ENCODE measurements at regions not wholly inside any gene's neighbourhood (a gene's known extent, or its start where the extent isn't known, plus 50 kb on each side); places are given as distances from the start of the nearest gene placed in this dataset.

GRCh38 chr21:16794950-16795349 is 717.9 kb upstream of the CXADR start:
- no peak overlapping the region for H3K4ac ChIP-seq (ENCODE audit: low read depth, low read length)
- H3K4me3 ChIP-seq (ENCODE audit: low read depth, low read length): no peak overlapping the region
- H3K23ac ChIP-seq (ENCODE audit: low read length): no peak overlapping the region
- H3K14ac ChIP-seq (ENCODE audit: low read length): no peak overlapping the region
- H2AFZ ChIP-seq (ENCODE audit: insufficient read depth, low read length, poor library complexity): no peak overlapping the region
- no peak overlapping the region for H4K8ac ChIP-seq (ENCODE audit: low read depth, low read length)
- H2BK5ac ChIP-seq (ENCODE audit: low read depth, low read length, poor library complexity): no peak overlapping the region
- H3K36me3 ChIP-seq (ENCODE audit: control insufficient read depth in 1 of 2, insufficient read depth in 2 of 2, low read length in 2 of 2): no peaks in the 10 kb centered on the region
- H3K27ac ChIP-seq (ENCODE audit: low read depth, low read length): no peak overlapping the region
- no peaks in the 10 kb centered on the region for H3K79me1 ChIP-seq (ENCODE audit: low read length)
- no peak overlapping the region for H2AK5ac ChIP-seq (ENCODE audit: low read length)
- H4K12ac ChIP-seq (ENCODE audit: low read depth, low read length): no peak overlapping the region
- no CpG with 5 or more reads among the region's 3 CpGs for WGBS (ENCODE audit: extremely low coverage, insufficient coverage, insufficient read length)
- DNase-seq: peak; percentile 9 to 59
- no peaks in the 10 kb centered on the region for H3K79me2 ChIP-seq (ENCODE audit: control insufficient read depth, insufficient read depth, low read length, poor library complexity)
- H2BK12ac ChIP-seq (ENCODE audit: low read length): no peak overlapping the region
- no peaks in the 10 kb centered on the region for H3K9me3 ChIP-seq (ENCODE audit: insufficient read depth, low read depth, low read length)
- no peak overlapping the region for H2BK120ac ChIP-seq (ENCODE audit: insufficient read depth, low read length, poor library complexity)
- no peak overlapping the region for H3K4me2 ChIP-seq (ENCODE audit: low read length)
- no peak overlapping the region for H4K91ac ChIP-seq (ENCODE audit: low read depth, low read length)
- no peaks in the 10 kb centered on the region for H3K4me1 ChIP-seq (ENCODE audit: control insufficient read depth in 1 of 2, insufficient read depth in 2 of 2, low read length in 2 of 2)
- H3K9ac ChIP-seq (ENCODE audit: low read length): no peak overlapping the region
- H3K27me3 ChIP-seq (ENCODE audit: insufficient read depth, low read length): no peaks in the 10 kb centered on the region
- H3K18ac ChIP-seq (ENCODE audit: low read length): no peak overlapping the region

DNA sequence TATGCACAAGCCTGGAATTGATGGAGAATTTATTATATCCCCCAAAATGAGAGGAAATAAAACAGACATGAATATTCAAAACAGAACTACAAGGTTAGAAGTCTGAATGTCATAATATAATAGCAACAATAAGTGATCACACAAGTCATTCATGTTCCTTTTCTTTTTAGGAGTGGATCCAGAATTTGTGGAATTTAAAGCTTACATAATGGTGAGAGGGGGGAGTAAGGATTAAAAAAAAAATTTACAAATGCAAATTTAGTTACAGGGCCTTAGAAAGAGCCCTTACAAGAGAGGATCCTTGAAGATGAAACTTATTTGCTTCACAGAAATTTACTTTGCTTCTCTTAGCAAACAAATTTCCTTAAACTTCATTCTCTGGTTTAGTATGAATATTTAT is 716.1 kb upstream of the CXADR start:
- no peak overlapping the region for H3K4ac ChIP-seq (ENCODE audit: low read depth, low read length)
- H3K9ac ChIP-seq (ENCODE audit: low read length): no peak overlapping the region
- H4K12ac ChIP-seq (ENCODE audit: low read depth, low read length): no peak overlapping the region
- no peaks in the 10 kb centered on the region for H3K4me1 ChIP-seq (ENCODE audit: control insufficient read depth in 1 of 2, insufficient read depth in 2 of 2, low read length in 2 of 2)
- H3K36me3 ChIP-seq (ENCODE audit: control insufficient read depth in 1 of 2, insufficient read depth in 2 of 2, low read length in 2 of 2): no peaks in the 10 kb centered on the region
- no peaks in the 10 kb centered on the region for H3K79me1 ChIP-seq (ENCODE audit: low read length)
- no peak overlapping the region for H3K4me2 ChIP-seq (ENCODE audit: low read length)
- H2AFZ ChIP-seq (ENCODE audit: insufficient read depth, low read length, poor library complexity): no peak overlapping the region
- no peak overlapping the region for H2AK5ac ChIP-seq (ENCODE audit: low read length)
- H3K23ac ChIP-seq (ENCODE audit: low read length): no peak overlapping the region
- H3K27me3 ChIP-seq (ENCODE audit: insufficient read depth, low read length): no peaks in the 10 kb centered on the region
- no peak overlapping the region for H3K18ac ChIP-seq (ENCODE audit: low read length)
- H2BK12ac ChIP-seq (ENCODE audit: low read length): no peak overlapping the region
- H2BK120ac ChIP-seq (ENCODE audit: insufficient read depth, low read length, poor library complexity): no peak overlapping the region
- no peak overlapping the region for H4K8ac ChIP-seq (ENCODE audit: low read depth, low read length)
- DNase-seq: no peak
- H3K4me3 ChIP-seq (ENCODE audit: low read depth, low read length): no peak overlapping the region
- no peaks in the 10 kb centered on the region for H3K79me2 ChIP-seq (ENCODE audit: control insufficient read depth, insufficient read depth, low read length, poor library complexity)
- no peak overlapping the region for H3K27ac ChIP-seq (ENCODE audit: low read depth, low read length)
- H3K9me3 ChIP-seq (ENCODE audit: insufficient read depth, low read depth, low read length): no peaks in the 10 kb centered on the region
- H4K91ac ChIP-seq (ENCODE audit: low read depth, low read length): no peak overlapping the region
- no peak overlapping the region for H3K14ac ChIP-seq (ENCODE audit: low read length)
- no peak overlapping the region for H2BK5ac ChIP-seq (ENCODE audit: low read depth, low read length, poor library complexity)

GRCh38 chr21:16797540-16797939 is 715.3 kb upstream of the CXADR start:
- H4K8ac ChIP-seq (ENCODE audit: low read depth, low read length): no peak overlapping the region
- H3K4ac ChIP-seq (ENCODE audit: low read depth, low read length): no peak overlapping the region
- H3K9me3 ChIP-seq (ENCODE audit: insufficient read depth, low read depth, low read length): no peaks in the 10 kb centered on the region
- H3K14ac ChIP-seq (ENCODE audit: low read length): no peak overlapping the region
- WGBS (ENCODE audit: extremely low coverage, insufficient coverage, insufficient read length): no CpG with 5 or more reads among the region's 2 CpGs
- no peak overlapping the region for H2BK12ac ChIP-seq (ENCODE audit: low read length)
- H3K4me2 ChIP-seq (ENCODE audit: low read length): no peak overlapping the region
- no peaks in the 10 kb centered on the region for H3K36me3 ChIP-seq (ENCODE audit: control insufficient read depth in 1 of 2, insufficient read depth in 2 of 2, low read length in 2 of 2)
- no peak overlapping the region for H4K91ac ChIP-seq (ENCODE audit: low read depth, low read length)
- no peaks in the 10 kb centered on the region for H3K79me2 ChIP-seq (ENCODE audit: control insufficient read depth, insufficient read depth, low read length, poor library complexity)
- no peak overlapping the region for H3K23ac ChIP-seq (ENCODE audit: low read length)
- H3K27me3 ChIP-seq (ENCODE audit: insufficient read depth, low read length): no peaks in the 10 kb centered on the region
- no peaks in the 10 kb centered on the region for H3K4me1 ChIP-seq (ENCODE audit: control insufficient read depth in 1 of 2, insufficient read depth in 2 of 2, low read length in 2 of 2)
- no peak overlapping the region for H4K12ac ChIP-seq (ENCODE audit: low read depth, low read length)
- no peak overlapping the region for H2AK5ac ChIP-seq (ENCODE audit: low read length)
- H2AFZ ChIP-seq (ENCODE audit: insufficient read depth, low read length, poor library complexity): no peak overlapping the region
- no peak overlapping the region for H3K9ac ChIP-seq (ENCODE audit: low read length)
- H3K18ac ChIP-seq (ENCODE audit: low read length): no peak overlapping the region
- no peaks in the 10 kb centered on the region for H3K79me1 ChIP-seq (ENCODE audit: low read length)
- H2BK120ac ChIP-seq (ENCODE audit: insufficient read depth, low read length, poor library complexity): no peak overlapping the region
- no peak overlapping the region for H3K27ac ChIP-seq (ENCODE audit: low read depth, low read length)
- no peak overlapping the region for H3K4me3 ChIP-seq (ENCODE audit: low read depth, low read length)
- H2BK5ac ChIP-seq (ENCODE audit: low read depth, low read length, poor library complexity): no peak overlapping the region
- DNase-seq: no peak

- Histone ChIP-seq H3K4ac (ENCODE audit: low read depth, low read length) (no peak overlapping the region), H2BK12ac (ENCODE audit: low read length) (no peak overlapping the region), H3K4me3 (ENCODE audit: low read depth, low read length) (no peak overlapping the region), H2AFZ (ENCODE audit: insufficient read depth, low read length, poor library complexity) (no peak overlapping the region), H3K79me2 (ENCODE audit: control insufficient read depth, insufficient read depth, low read length, poor library complexity) (no peaks in the 10 kb centered on the region), H3K79me1 (ENCODE audit: low read length) (no peaks in the 10 kb centered on the region), H4K8ac (ENCODE audit: low read depth, low read length) (no peak overlapping the region), H3K23ac (ENCODE audit: low read length) (no peak overlapping the region), H3K9me3 (ENCODE audit: insufficient read depth, low read depth, low read length) (no peaks in the 10 kb centered on the region), H3K36me3 (ENCODE audit: control insufficient read depth in 1 of 2, insufficient read depth in 2 of 2, low read length in 2 of 2) (no peaks in the 10 kb centered on the region), H3K18ac (ENCODE audit: low read length) (no peak overlapping the region), H3K27me3 (ENCODE audit: insufficient read depth, low read length) (no peaks in the 10 kb centered on the region), H3K9ac (ENCODE audit: low read length) (no peak overlapping the region), H3K4me1 (ENCODE audit: control insufficient read depth in 1 of 2, insufficient read depth in 2 of 2, low read length in 2 of 2) (no peaks in the 10 kb centered on the region), H3K27ac (ENCODE audit: low read depth, low read length) (no peak overlapping the region), H3K14ac (ENCODE audit: low read length) (no peak overlapping the region), H2BK5ac (ENCODE audit: low read depth, low read length, poor library complexity) (no peak overlapping the region), H3K4me2 (ENCODE audit: low read length) (no peak overlapping the region), H2AK5ac (ENCODE audit: low read length) (no peak overlapping the region), H4K12ac (ENCODE audit: low read depth, low read length) (no peak overlapping the region), H4K91ac (ENCODE audit: low read depth, low read length) (no peak overlapping the region), H2BK120ac (ENCODE audit: insufficient read depth, low read length, poor library complexity) (no peak overlapping the region)
- DNase-seq: peak in 1 of 2 donors; percentile 10
- WGBS (ENCODE audit: extremely low coverage, insufficient coverage, insufficient read length): no CpG with 5 or more reads among the region's 2 CpGs
Observed at GRCh38 chr21:16797966-16798365, 714.9 kb upstream of the CXADR start.
